Fibroblast of mammary gland (primary cell): ENCODE measurements at regions not wholly inside any gene's neighbourhood (a gene's known extent, or its start where the extent isn't known, plus 50 kb on each side); places are given as distances from the start of the nearest gene placed in this dataset.
A peak's percentile ranks its signal among the peaks of the same experiment; 100 is the strongest.

ENCODE experiments used
- DNase-seq: peaks from one replicate; pipeline ENCODE4 v3.0.0-alpha.2; 2010; ENCODE audit warnings: low read depth
- H3K4me3 ChIP-seq: 2 replicates; pipeline ENCODE4 v1.5.1; 2011; ENCODE audit warnings: low read depth, mild to moderate bottlenecking, low read length, moderate library complexity; ENCODE audit not compliant: control insufficient read depth
- CTCF ChIP-seq: conservative IDR thresholded peaks from 2 replicates; pipeline ENCODE4 v1.5.1; 2011; ENCODE audit warnings: low read depth, low read length, inconsistent platforms; ENCODE audit not compliant: control insufficient read depth, insufficient read depth

GRCh38 chr6:164195278-164195941, 780.9 kb downstream of the QKI start:
- TF ChIP-seq CTCF = no peak
- DNase-seq = peak; percentile 45
- H3K4me3 ChIP-seq = no peak overlapping the region

GRCh38 chr6:164188861-164189260, 774.3 kb downstream of the QKI start:
- H3K4me3 ChIP-seq = no peak overlapping the region
- no peak for DNase-seq
- TF ChIP-seq CTCF = no peak

- no peak overlapping the region for H3K4me3 ChIP-seq
- TF ChIP-seq CTCF = no peak
- DNase-seq = no peak
Measured at GRCh38 chr6:164185471-164185871, 771.0 kb downstream of the QKI start.

GRCh38 chr6:164184410-164184809, 769.9 kb downstream of the QKI start:
- no peak for TF ChIP-seq CTCF
- no peak overlapping the region for H3K4me3 ChIP-seq
- DNase-seq = no peak

GRCh38 chr6:164183556-164184123, 769.1 kb downstream of the QKI start:
- no peak for DNase-seq
- no peak for TF ChIP-seq CTCF
- no peak overlapping the region for H3K4me3 ChIP-seq

GRCh38 chr6:164178679-164179332, 764.3 kb downstream of the QKI start:
- no peak for DNase-seq
- H3K4me3 ChIP-seq = no peak overlapping the region
- no peak for TF ChIP-seq CTCF
